GM18511 (cell line): ENCODE measurements at regions not wholly inside any gene's neighbourhood (a gene's known extent, or its start where the extent isn't known, plus 50 kb on each side); places are given as distances from the start of the nearest gene placed in this dataset.
"Not testable (repeated sequence)": the region's sequence is repeated elsewhere in the genome, so short reads cannot be mapped to it uniquely, and the experiment has no call there.

ENCODE experiments used
- ATAC-seq: cut with Tn5 transposase; IDR thresholded peaks from one replicate; pipeline ENCODE4 v1.9.1; 2021; ENCODE audit warnings: mild to moderate bottlenecking, moderate library complexity; ENCODE audit not compliant: unreplicated experiment

GRCh38 chr22:49698616-49699015, 129.1 kb downstream of the BRD1 start:
- not testable (repeated sequence) for ATAC-seq

- no peak for ATAC-seq
Observed at GRCh38 chr22:49697047-49697446, 130.6 kb downstream of the BRD1 start.

GRCh38 chr22:49694462-49695260, 133.0 kb downstream of the BRD1 start:
- no peak for ATAC-seq

GRCh38 chr22:49693848-49694247, 133.8 kb downstream of the BRD1 start:
- ATAC-seq: no peak

- no peak for ATAC-seq
Observed at GRCh38 chr22:49693416-49693815, 134.3 kb downstream of the BRD1 start.

GRCh38 chr22:49692499-49693225, 135.0 kb downstream of the BRD1 start:
- ATAC-seq: no peak

GRCh38 chr22:49691256-49691655, 136.4 kb downstream of the BRD1 start:
- ATAC-seq: no peak

- ATAC-seq: no peak
Observed at GRCh38 chr22:49690454-49690853, 137.2 kb downstream of the BRD1 start.

GRCh38 chr22:49689858-49690257, 137.8 kb downstream of the BRD1 start:
- no peak for ATAC-seq

- no peak for ATAC-seq
Observed at GRCh38 chr22:49689255-49689770, 138.4 kb downstream of the BRD1 start.

GRCh38 chr22:49688516-49689254, 139.0 kb downstream of the BRD1 start:
- ATAC-seq: no peak

- ATAC-seq: no peak
Observed at GRCh38 chr22:49687786-49688515, 139.7 kb downstream of the BRD1 start.

- ATAC-seq: no peak
Observed at GRCh38 chr22:49687333-49687732, 140.3 kb downstream of the BRD1 start.

- no peak for ATAC-seq
Observed at GRCh38 chr22:49686495-49687219, 141.0 kb downstream of the BRD1 start.

GRCh38 chr22:49685686-49686085, 142.0 kb downstream of the BRD1 start:
- no peak for ATAC-seq

GRCh38 chr22:49685116-49685515, 142.6 kb downstream of the BRD1 start:
- ATAC-seq: no peak

- no peak for ATAC-seq
Observed at GRCh38 chr22:49683032-49683431, 144.6 kb downstream of the BRD1 start.

GRCh38 chr22:49680819-49681218, 146.9 kb downstream of the BRD1 start:
- not testable (repeated sequence) for ATAC-seq

- ATAC-seq: no peak
Observed at GRCh38 chr22:49678842-49679170, 148.9 kb downstream of the BRD1 start.
